NCI-H82 (cell line): ENCODE measurements at regions not wholly inside any gene's neighbourhood (a gene's known extent, or its start where the extent isn't known, plus 50 kb on each side); places are given as distances from the start of the nearest gene placed in this dataset.
A peak's percentile ranks its signal among the peaks of the same experiment; 100 is the strongest.

Experiments
- DNase-seq: peaks from one replicate; lab custom pipeline; 2025; lab: John Stamatoyannopoulos, UW

DNA sequence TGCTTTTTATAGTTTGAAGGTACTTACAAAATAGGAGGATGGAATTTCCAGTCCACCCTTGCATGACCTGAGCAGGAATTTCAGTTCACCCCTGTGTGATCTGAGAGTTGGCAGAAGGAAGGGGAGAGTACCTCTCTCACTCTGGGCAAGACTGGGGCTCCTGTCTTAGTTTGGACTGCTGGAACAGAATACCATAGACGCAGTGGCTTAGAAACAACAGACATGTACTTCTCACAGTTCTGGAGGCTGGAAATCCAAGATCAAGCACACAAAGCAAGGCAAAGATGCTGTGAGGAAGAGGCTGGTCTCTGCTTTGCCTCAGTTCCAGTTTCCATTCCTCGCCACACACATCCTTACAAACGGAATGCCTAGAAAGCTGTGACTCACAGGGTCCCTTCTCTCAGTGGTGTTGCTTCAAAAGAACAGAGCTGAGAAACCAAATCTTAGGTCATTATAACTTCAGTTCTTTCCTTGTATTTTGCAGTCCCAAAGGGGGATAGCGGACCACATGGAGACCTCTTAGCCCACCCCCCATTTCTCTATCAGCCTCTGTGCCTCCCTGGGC, 108.8 kb upstream of the HAAO start:
- DNase-seq: no peak

- DNase-seq: no peak
Observed at GRCh38 chr2:42900289-42900891, 108.0 kb upstream of the HAAO start.

DNA sequence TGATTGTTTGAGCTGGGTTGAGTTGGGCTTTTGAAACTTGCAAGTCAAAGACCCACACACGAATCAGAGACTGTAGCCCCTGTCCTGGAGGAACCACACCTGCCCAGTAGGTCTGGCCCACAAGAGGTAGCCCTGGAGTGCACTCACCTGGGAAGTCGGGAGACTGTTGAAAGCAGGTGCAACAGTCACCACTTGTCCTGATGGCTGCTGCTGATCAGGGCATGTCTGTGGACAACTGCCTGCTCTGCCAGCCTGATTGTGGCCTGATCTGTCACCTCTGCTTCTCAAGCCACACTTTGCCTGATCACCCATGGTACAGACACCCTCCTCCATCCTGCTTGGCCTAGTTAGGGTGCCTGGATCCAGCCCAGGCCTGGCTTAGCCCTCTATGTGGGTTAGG, 105.0 kb upstream of the HAAO start:
- DNase-seq: no peak

DNA sequence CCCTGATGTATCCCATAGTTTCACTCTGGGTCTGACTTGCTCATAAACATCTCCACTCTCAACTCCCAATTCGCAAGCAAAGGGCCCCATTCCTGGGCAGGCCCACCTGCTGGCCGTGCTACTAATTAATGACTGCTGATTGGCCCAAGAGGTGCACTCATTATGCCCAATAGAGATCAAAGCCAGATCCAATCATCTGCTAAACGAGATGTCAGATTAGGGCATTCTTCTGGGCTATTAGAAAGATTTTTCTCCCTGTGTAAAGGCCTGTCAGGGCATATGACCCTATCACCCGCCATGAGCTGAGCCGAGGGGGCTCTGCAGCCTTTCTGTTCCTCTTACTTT, 103.4 kb upstream of the HAAO start:
- peak; percentile 27 for DNase-seq

DNA sequence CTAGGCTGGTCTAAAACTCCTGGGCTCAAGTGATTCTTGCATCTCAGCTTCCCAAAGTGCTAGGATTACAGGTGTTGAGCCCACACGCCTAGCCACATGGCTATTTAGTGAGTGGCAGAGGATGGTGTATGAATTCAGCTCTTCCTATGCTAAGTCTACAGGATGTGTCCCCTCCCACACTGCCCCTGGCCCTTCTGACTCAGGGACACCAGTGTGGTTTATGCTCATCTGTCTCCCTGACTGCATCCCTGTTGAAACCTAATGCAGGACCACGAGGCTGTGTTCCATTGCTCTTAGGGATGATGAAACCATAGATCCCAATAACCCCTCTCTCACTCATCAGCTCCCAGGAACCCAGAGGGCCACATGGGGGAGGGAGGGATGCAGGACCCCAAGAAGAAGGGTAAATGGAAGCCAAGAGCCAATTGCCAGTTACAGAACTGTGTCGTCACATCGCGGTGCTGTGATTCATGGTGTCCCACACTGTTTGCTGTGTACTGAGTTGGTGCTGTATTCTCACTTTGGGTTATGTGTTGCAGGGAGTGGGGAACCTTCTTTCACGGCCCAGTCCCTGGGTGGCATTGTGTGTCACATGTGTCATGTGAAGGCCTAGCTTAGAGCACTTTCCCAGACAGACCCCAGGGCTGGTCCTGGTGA, 102.9 kb upstream of the HAAO start:
- DNase-seq: peak; percentile 43

DNA sequence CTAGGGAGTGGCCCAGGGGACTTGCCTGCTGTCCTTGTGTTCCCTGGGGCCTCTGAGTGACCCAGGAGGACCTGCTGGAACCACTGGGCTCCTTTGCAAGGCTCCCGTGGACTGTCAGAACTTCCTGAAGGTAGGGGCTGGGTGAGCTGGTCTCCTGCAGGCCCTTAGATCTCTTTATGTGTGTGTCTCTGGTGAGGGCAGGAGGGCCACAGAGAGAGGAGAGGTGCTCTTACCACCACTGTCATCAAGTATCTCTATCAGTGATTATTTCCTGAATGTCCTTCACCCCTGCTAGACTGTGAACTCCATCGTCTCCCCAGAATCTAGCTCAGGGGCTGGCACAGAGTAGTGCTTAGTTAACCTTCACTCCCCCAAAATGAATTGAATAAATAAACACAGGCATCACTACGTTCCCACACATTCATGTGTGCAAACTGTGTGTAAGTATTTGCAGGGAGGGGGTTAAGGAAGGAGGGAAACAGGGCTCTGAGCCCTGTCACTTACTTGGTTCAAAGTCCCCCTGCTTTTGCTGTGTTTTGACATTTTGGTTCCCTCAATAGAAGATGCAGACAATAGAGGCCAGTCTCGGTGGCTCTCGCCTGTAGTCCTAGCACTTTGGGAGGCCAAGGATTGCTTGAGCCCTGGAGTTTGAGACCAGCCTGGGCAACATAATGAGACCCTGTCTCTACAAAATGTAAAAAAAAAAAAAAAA, 100.8 kb upstream of the HAAO start:
- DNase-seq: no peak

- DNase-seq: peak; percentile 90
Observed at GRCh38 chr2:42890791-42891355, 98.5 kb upstream of the HAAO start.

- DNase-seq: no peak
Observed at GRCh38 chr2:42888321-42889245, 96.2 kb upstream of the HAAO start.

- DNase-seq: no peak
Observed at GRCh38 chr2:42886921-42887320, 94.5 kb upstream of the HAAO start.

DNA sequence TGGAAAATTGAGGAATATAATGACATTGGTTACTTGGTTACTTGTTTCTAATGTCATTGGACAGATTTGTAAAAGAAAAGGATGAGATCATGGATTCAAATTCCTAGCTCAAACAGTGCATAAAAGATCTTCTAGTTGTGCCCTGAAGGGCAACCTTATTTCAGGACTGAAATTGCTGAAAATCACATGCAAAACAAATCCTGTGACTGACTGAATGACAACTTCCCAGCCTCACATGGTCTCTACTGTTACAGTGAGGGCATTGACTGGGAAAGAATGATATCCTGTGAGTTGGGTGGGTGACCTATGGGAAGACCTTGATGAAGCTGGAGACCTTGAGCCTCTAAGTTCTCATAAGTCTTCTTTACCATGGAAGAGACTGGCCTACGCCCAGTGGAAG, 90.4 kb upstream of the HAAO start:
- DNase-seq: no peak

- DNase-seq: peak; percentile 69
Observed at GRCh38 chr2:42881732-42882131, 89.3 kb upstream of the HAAO start.

DNA sequence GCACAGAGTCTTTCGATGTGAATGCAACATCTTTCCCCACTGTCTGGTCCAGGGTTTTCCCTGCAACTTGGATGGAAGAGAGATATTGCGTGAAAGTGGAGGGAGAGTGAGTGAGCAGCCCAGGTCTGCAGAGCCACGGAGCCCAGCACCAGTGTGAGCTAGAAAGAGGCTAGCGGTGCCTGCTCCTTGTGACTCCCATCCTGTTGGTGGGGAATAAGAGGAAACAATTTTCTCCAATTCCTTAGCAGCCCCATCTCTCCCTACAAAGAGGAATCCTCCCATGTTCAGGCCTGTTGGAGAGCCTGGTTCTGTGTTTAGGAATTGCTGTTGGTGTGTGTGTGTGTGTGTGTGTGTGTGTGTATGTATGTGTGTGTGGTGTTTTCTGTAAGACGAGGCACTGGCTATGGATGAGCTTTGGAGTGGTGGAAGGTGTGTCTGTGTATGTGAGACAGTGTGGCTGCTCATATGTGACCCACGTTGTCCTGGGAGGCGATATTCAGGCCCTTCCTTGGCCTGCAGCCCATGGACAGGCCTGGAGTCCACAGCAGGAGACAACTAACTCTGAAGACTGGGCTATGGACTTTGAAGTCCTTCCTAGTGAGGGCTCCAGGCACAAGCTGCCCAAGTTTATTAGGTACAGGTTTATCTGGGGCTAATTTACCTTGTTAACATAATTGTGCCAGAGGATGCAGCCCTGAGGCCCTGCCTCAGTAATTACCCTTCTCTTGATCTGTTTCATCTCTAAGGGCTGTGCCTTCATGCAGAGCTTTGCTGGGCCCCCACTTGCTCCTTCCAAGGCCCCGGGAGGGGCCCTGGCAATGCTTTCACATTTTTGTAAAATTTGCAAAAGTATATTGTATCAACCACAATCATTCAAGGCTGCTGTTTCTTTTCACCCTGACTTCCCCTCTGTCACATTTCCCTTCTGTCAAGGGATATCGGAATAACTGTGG, 88.6 kb upstream of the HAAO start:
- DNase-seq: no peak

DNA sequence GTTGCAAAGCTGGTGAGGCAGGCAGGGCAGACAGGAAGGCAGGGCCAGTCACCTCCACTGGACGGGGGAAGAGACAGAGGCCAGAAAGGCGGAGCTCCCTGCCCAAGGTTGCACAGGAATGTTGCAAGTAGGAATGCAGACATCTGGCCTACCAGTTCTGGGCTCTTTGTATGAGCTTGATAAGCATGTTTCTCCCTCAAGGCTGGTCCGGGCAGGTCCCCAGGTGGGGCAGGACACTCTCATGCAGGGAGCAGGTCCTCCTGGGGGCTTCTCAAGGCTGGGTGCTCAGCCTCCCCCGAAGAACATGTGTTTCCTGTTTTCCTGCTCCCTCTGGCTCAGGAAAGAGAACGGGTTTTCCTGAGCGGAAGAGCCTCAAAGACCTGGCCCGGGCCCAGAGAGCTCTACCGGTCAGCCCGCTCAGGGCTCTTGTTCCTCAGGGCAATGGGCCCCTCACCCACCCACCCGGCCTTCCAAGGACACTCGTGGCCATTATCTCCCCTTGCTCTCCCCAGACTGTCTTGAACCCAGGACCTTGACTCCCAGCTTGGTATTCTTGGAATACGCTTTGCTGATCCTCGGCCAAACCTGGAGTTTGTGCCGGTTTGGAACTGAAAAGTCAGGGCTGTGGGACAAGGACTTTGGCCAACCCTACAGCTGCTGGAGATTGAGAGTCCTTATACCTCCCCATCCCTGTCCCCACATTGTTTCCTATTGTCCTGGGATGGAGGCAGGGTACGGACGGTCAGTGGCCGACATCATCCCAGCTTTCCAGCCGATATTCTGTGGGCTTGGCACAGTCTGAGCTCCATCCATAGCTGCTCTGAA, 87.7 kb upstream of the HAAO start:
- DNase-seq: no peak

GRCh38 chr2:42879121-42879705, 86.8 kb upstream of the HAAO start:
- no peak for DNase-seq

DNA sequence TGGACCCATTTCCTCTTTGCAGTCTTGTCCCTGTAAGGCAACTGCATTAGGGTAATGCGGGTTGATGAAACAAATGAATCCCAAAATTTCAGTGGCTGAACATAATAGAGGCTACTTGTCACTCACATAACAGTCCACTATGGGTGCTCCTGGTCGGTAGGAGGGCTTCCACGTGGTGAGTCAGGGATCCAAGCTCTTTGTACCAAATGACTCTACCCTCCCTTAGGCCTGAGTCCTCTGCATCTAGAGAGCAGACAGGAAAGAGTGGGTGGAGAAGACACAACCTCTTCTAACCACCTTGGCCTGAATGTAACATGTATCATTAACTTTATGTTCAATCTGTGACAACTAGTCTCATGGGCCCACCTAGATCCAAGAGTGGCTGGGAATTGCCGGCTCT, 86.2 kb upstream of the HAAO start:
- no peak for DNase-seq

- no peak for DNase-seq
Observed at GRCh38 chr2:42877936-42878335, 85.6 kb upstream of the HAAO start.

DNA sequence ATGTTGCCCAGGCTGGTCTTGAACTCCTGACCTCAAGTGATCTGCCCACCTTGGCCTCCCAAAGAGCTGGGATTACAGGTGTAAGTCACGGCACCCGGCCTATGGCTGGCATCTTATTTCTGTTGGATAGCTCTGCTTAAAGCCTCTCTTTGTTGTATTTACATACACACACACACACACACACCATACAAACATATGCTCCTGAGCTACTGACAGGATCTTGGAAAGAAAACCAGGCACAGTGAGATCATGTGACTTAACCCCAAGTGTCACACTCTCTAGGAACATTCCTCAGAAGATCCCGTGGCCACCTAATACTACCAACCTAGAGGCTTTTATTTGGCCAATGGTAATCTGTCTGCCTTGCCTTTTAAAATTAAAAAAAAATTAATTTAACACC, 85.1 kb upstream of the HAAO start:
- no peak for DNase-seq

- no peak for DNase-seq
Observed at GRCh38 chr2:42876326-42876751, 84.0 kb upstream of the HAAO start.

- DNase-seq: no peak
Observed at GRCh38 chr2:42875880-42876279, 83.5 kb upstream of the HAAO start.
